ENCODE measurements at regions not wholly inside any gene's neighbourhood (a gene's known extent, or its start where the extent isn't known, plus 50 kb on each side); places are given as distances from the start of the nearest gene placed in this dataset.
"Not testable (repeated sequence)": the region's sequence is repeated elsewhere in the genome, so short reads cannot be mapped to it uniquely, and the experiment has no call there.

- H3K27ac ChIP-seq, result no peak overlapping the region
- peaks cover 2 to 7% of the 10 kb centered on the region in 2 donors for H3K9me3 ChIP-seq
- H3K4me1 ChIP-seq, result no peaks in the 10 kb centered on the region
- no peaks in the 10 kb centered on the region for H3K36me3 ChIP-seq
- H3K27me3 ChIP-seq, result no peaks in the 10 kb centered on the region
- no peak overlapping the region for H3K4me3 ChIP-seq
- intact Hi-C loops (cut with DNase I), result no loop called here
- DNase-seq (no peak), ATAC-seq (no peak)
- no peak for TF ChIP-seq CTCF (IDR thresholded peaks at IDR 0.05)
Measured at GRCh38 chr18:68172842-68173549, 541.9 kb downstream of the TMX3 start.

- no peak for TF ChIP-seq CTCF (IDR thresholded peaks at IDR 0.05)
- no peak overlapping the region for H3K27ac ChIP-seq
- H3K36me3 ChIP-seq, result no peaks in the 10 kb centered on the region
- H3K9me3 ChIP-seq, result peaks cover 2 to 5% of the 10 kb centered on the region in 2 donors
- no peak overlapping the region for H3K4me3 ChIP-seq
- no peak for ATAC-seq
- DNase-seq, result no peak
- no peaks in the 10 kb centered on the region for H3K4me1 ChIP-seq
- no peaks in the 10 kb centered on the region for H3K27me3 ChIP-seq
- intact Hi-C loops (cut with DNase I), result no loop called here
Measured at GRCh38 chr18:68164909-68165308, 550.0 kb downstream of the TMX3 start.

- H3K27ac ChIP-seq; DNase-seq; intact Hi-C loops (cut with DNase I); H3K4me1 ChIP-seq; ATAC-seq; H3K36me3 ChIP-seq; H3K9me3 ChIP-seq; H3K27me3 ChIP-seq; H3K4me3 ChIP-seq: not testable (repeated sequence)
Measured at GRCh38 chr18:68153821-68154220, 561.1 kb downstream of the TMX3 start.

- no peak for TF ChIP-seq CTCF (IDR thresholded peaks at IDR 0.05)
- ATAC-seq (peak; percentile 40), DNase-seq (peak in 1 of 4 donors; percentile 21)
- Histone ChIP-seq H3K36me3 (no peaks in the 10 kb centered on the region), H3K27ac (no peak overlapping the region), H3K4me3 (no peak overlapping the region), H3K27me3 (no peaks in the 10 kb centered on the region), H3K4me1 (no peaks in the 10 kb centered on the region), H3K9me3 (peaks cover 0 to 4% of the 10 kb centered on the region in 2 donors)
- intact Hi-C loops (cut with DNase I), result no loop called here
Measured at GRCh38 chr18:68152770-68153169, 562.1 kb downstream of the TMX3 start.

GRCh38 chr18:68150961-68151360, 563.9 kb downstream of the TMX3 start:
- no peak for DNase-seq

More at GRCh38 chr18:68150961-68151360, 563.9 kb downstream of the TMX3 start:
- Histone ChIP-seq H3K9me3 (no peaks in the 10 kb centered on the region), H3K4me1 (no peaks in the 10 kb centered on the region), H3K27ac (no peak overlapping the region), H3K36me3 (no peaks in the 10 kb centered on the region), H3K27me3 (no peaks in the 10 kb centered on the region), H3K4me3 (no peak overlapping the region)
- no peak for TF ChIP-seq CTCF (IDR thresholded peaks at IDR 0.05)
- no peak for ATAC-seq
- intact Hi-C loops (cut with DNase I), result no loop called here

Measured in left lung (tissue), 4 donors.